ENCODE measurements at regions not wholly inside any gene's neighbourhood (a gene's known extent, or its start where the extent isn't known, plus 50 kb on each side); places are given as distances from the start of the nearest gene placed in this dataset.
"Not testable (repeated sequence)": the region's sequence is repeated elsewhere in the genome, so short reads cannot be mapped to it uniquely, and the experiment has no call there.

- DNase-seq: peak; percentile 85
- TF ChIP-seq CTCF (IDR thresholded peaks at IDR 0.05; ENCODE audit: partially characterized antibody, unreplicated experiment): peak; percentile 28
- H3K36me3 Mint-ChIP-seq (ENCODE audit: unreplicated experiment); H3K4me1 Mint-ChIP-seq (ENCODE audit: low read depth, unreplicated experiment); H3K4me3 Mint-ChIP-seq (ENCODE audit: unreplicated experiment); H3K27ac Mint-ChIP-seq (ENCODE audit: unreplicated experiment); H3K9me3 Mint-ChIP-seq (ENCODE audit: unreplicated experiment); H3K27me3 Mint-ChIP-seq (ENCODE audit: unreplicated experiment): not testable (repeated sequence)
Observed at GRCh38 chr1:120544434-120544833, 129.6 kb downstream of the NBPF8 start.

- not testable (repeated sequence) for H3K9me3 Mint-ChIP-seq (ENCODE audit: unreplicated experiment); H3K27me3 Mint-ChIP-seq (ENCODE audit: unreplicated experiment); H3K27ac Mint-ChIP-seq (ENCODE audit: unreplicated experiment); H3K36me3 Mint-ChIP-seq (ENCODE audit: unreplicated experiment); H3K4me1 Mint-ChIP-seq (ENCODE audit: low read depth, unreplicated experiment); DNase-seq; H3K4me3 Mint-ChIP-seq (ENCODE audit: unreplicated experiment)
Observed at GRCh38 chr1:120550335-120550734, 135.5 kb downstream of the NBPF8 start.

DNA sequence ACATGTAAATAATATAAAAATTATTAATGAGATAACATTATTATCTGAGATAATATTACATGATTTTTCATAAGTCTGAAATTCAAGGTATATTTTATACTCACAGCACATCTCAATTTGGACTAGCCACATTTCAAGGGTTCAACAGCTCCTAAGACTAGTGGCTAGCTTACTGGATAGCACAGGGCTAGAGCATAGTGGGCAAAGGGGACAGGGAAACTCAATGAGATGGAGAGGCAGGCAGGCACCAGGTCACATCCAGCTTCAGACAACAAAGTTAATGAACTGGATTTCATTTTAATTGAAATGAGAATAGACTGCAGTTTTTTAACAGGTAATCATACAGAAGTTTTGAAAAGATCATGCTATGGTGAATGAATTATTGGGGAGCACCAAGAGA is 137.4 kb downstream of the NBPF8 start:
- H3K9me3 Mint-ChIP-seq (ENCODE audit: unreplicated experiment); H3K27me3 Mint-ChIP-seq (ENCODE audit: unreplicated experiment); H3K4me1 Mint-ChIP-seq (ENCODE audit: low read depth, unreplicated experiment); DNase-seq; H3K27ac Mint-ChIP-seq (ENCODE audit: unreplicated experiment); H3K36me3 Mint-ChIP-seq (ENCODE audit: unreplicated experiment): not testable (repeated sequence)
- H3K4me3 Mint-ChIP-seq (ENCODE audit: unreplicated experiment): peak overlapping the region; percentile 52

- H3K36me3 Mint-ChIP-seq (ENCODE audit: unreplicated experiment); H3K9me3 Mint-ChIP-seq (ENCODE audit: unreplicated experiment); H3K27me3 Mint-ChIP-seq (ENCODE audit: unreplicated experiment); H3K27ac Mint-ChIP-seq (ENCODE audit: unreplicated experiment); DNase-seq; H3K4me1 Mint-ChIP-seq (ENCODE audit: low read depth, unreplicated experiment): not testable (repeated sequence)
- H3K4me3 Mint-ChIP-seq (ENCODE audit: unreplicated experiment): peak overlapping the region; percentile 78
Observed at GRCh38 chr1:120557605-120558302, 142.9 kb downstream of the NBPF8 start.

- not testable (repeated sequence) for H3K4me1 Mint-ChIP-seq (ENCODE audit: low read depth, unreplicated experiment); H3K27me3 Mint-ChIP-seq (ENCODE audit: unreplicated experiment); H3K27ac Mint-ChIP-seq (ENCODE audit: unreplicated experiment); H3K4me3 Mint-ChIP-seq (ENCODE audit: unreplicated experiment); H3K9me3 Mint-ChIP-seq (ENCODE audit: unreplicated experiment); H3K36me3 Mint-ChIP-seq (ENCODE audit: unreplicated experiment)
- peak; percentile 84 for DNase-seq
Observed at GRCh38 chr1:120558303-120559060, 143.6 kb downstream of the NBPF8 start.

- not testable (repeated sequence) for H3K9me3 Mint-ChIP-seq (ENCODE audit: unreplicated experiment); H3K36me3 Mint-ChIP-seq (ENCODE audit: unreplicated experiment); H3K4me3 Mint-ChIP-seq (ENCODE audit: unreplicated experiment); H3K27ac Mint-ChIP-seq (ENCODE audit: unreplicated experiment); H3K27me3 Mint-ChIP-seq (ENCODE audit: unreplicated experiment); H3K4me1 Mint-ChIP-seq (ENCODE audit: low read depth, unreplicated experiment); DNase-seq
Observed at GRCh38 chr1:120561767-120562166, 146.9 kb downstream of the NBPF8 start.

- H3K27me3 Mint-ChIP-seq (ENCODE audit: unreplicated experiment); H3K27ac Mint-ChIP-seq (ENCODE audit: unreplicated experiment); H3K9me3 Mint-ChIP-seq (ENCODE audit: unreplicated experiment); H3K36me3 Mint-ChIP-seq (ENCODE audit: unreplicated experiment); H3K4me3 Mint-ChIP-seq (ENCODE audit: unreplicated experiment); DNase-seq; H3K4me1 Mint-ChIP-seq (ENCODE audit: low read depth, unreplicated experiment): not testable (repeated sequence)
Observed at GRCh38 chr1:120565396-120565795, 150.6 kb downstream of the NBPF8 start.

DNA sequence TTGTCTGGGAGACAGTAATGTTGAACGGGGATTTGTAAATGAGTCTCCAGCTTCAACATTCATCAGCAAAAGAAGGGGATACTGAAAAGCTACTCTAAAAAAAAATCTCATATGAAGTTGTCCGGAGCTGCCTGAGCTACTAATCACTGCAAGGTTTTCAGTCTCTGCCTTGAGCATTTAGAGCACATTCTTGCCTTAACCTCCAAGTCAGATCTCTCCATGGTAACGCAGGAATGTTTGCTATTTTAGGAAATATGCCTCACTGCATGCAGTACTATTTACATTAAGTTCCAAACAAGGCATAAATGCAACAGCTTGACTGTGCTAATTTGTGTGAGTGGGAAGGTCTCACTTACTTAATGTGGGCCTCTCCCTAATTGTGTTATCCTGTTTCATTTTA is 152.8 kb downstream of the NBPF8 start:
- not testable (repeated sequence) for DNase-seq; H3K27me3 Mint-ChIP-seq (ENCODE audit: unreplicated experiment); H3K4me3 Mint-ChIP-seq (ENCODE audit: unreplicated experiment); H3K27ac Mint-ChIP-seq (ENCODE audit: unreplicated experiment); H3K36me3 Mint-ChIP-seq (ENCODE audit: unreplicated experiment); H3K9me3 Mint-ChIP-seq (ENCODE audit: unreplicated experiment); H3K4me1 Mint-ChIP-seq (ENCODE audit: low read depth, unreplicated experiment)

GRCh38 chr1:120575201-120575600 is 148.5 kb upstream of the NBPF26 start:
- H3K4me1 Mint-ChIP-seq (ENCODE audit: low read depth, unreplicated experiment); H3K36me3 Mint-ChIP-seq (ENCODE audit: unreplicated experiment); DNase-seq; H3K27me3 Mint-ChIP-seq (ENCODE audit: unreplicated experiment); H3K4me3 Mint-ChIP-seq (ENCODE audit: unreplicated experiment); H3K9me3 Mint-ChIP-seq (ENCODE audit: unreplicated experiment); H3K27ac Mint-ChIP-seq (ENCODE audit: unreplicated experiment): not testable (repeated sequence)

- H3K36me3 Mint-ChIP-seq (ENCODE audit: unreplicated experiment); H3K4me1 Mint-ChIP-seq (ENCODE audit: low read depth, unreplicated experiment); DNase-seq; H3K9me3 Mint-ChIP-seq (ENCODE audit: unreplicated experiment); H3K27ac Mint-ChIP-seq (ENCODE audit: unreplicated experiment); H3K4me3 Mint-ChIP-seq (ENCODE audit: unreplicated experiment); H3K27me3 Mint-ChIP-seq (ENCODE audit: unreplicated experiment): not testable (repeated sequence)
Observed at GRCh38 chr1:120582135-120582534, 141.6 kb upstream of the NBPF26 start.

- not testable (repeated sequence) for H3K36me3 Mint-ChIP-seq (ENCODE audit: unreplicated experiment); H3K4me3 Mint-ChIP-seq (ENCODE audit: unreplicated experiment); H3K9me3 Mint-ChIP-seq (ENCODE audit: unreplicated experiment); H3K27me3 Mint-ChIP-seq (ENCODE audit: unreplicated experiment); DNase-seq; H3K4me1 Mint-ChIP-seq (ENCODE audit: low read depth, unreplicated experiment); H3K27ac Mint-ChIP-seq (ENCODE audit: unreplicated experiment)
Observed at GRCh38 chr1:120586053-120586452, 137.7 kb upstream of the NBPF26 start.
